ENCODE measurements at regions not wholly inside any gene's neighbourhood (a gene's known extent, or its start where the extent isn't known, plus 50 kb on each side); places are given as distances from the start of the nearest gene placed in this dataset.

GRCh38 chr2:145677371-145677770, 1157.5 kb upstream of the ZEB2 start:
- H2BK120ac ChIP-seq (ENCODE audit: low read depth, low read length, poor library complexity, severe bottlenecking): no peak overlapping the region
- no peaks in the 10 kb centered on the region for H3K4me1 Mint-ChIP-seq
- H2BK12ac ChIP-seq (ENCODE audit: insufficient read length, low read depth, low read length): no peak overlapping the region
- no peak overlapping the region for H4K8ac ChIP-seq (replicated peaks; ENCODE audit: insufficient read length, low read depth, low read length)
- no peaks in the 10 kb centered on the region for H3K4me1 ChIP-seq (ENCODE audit: insufficient read depth, low read length)
- no peaks in the 10 kb centered on the region for H4K20me1 ChIP-seq (ENCODE audit: control insufficient read depth, insufficient read depth, insufficient read length)
- no peak overlapping the region for H3K23ac ChIP-seq (ENCODE audit: insufficient read length, low read depth, low read length)
- no peak overlapping the region for H2BK20ac ChIP-seq (ENCODE audit: low read depth, low read length, poor library complexity, severe bottlenecking)
- H4K5ac ChIP-seq (ENCODE audit: insufficient read length, low read depth, low read length): no peak overlapping the region
- no peak overlapping the region for H2AFZ ChIP-seq (ENCODE audit: low read length)
- H4K91ac ChIP-seq (ENCODE audit: insufficient read length, low read depth, low read length): no peak overlapping the region
- H2AK5ac ChIP-seq (ENCODE audit: insufficient read length, low read length): no peak overlapping the region
- no peak overlapping the region for H3K9ac ChIP-seq (ENCODE audit: extremely low read depth, insufficient read length, low read length)
- no peak overlapping the region for H3K4ac ChIP-seq (ENCODE audit: low read depth, low read length)
- no peak overlapping the region for H3K14ac ChIP-seq (ENCODE audit: insufficient read depth, low read length)
- no peak for TF ChIP-seq CTCF (conservative IDR thresholded peaks at IDR 0.05)
- no peak overlapping the region for H3K4me2 ChIP-seq (ENCODE audit: insufficient read depth, insufficient read length, low read length)
- no peak overlapping the region for H3K18ac ChIP-seq (ENCODE audit: insufficient read length, low read depth, low read length)
- no peaks in the 10 kb centered on the region for H3K79me1 ChIP-seq (ENCODE audit: insufficient read depth, low read depth, low read length, poor library complexity, severe bottlenecking)
- no peaks in the 10 kb centered on the region for H3K36me3 Mint-ChIP-seq (ENCODE audit: insufficient read depth in 1 of 3, low read depth in 3 of 3)
- no peak overlapping the region for H3K56ac ChIP-seq (ENCODE audit: insufficient read length, low read depth, low read length)
- no peaks in the 10 kb centered on the region for H3K27me3 ChIP-seq (ENCODE audit: insufficient read depth, low read length)
- no peak overlapping the region for H3K27ac ChIP-seq (ENCODE audit: insufficient read length, low read depth, low read length)
- no peaks in the 10 kb centered on the region for H3K9me3 ChIP-seq (ENCODE audit: control insufficient read depth, low read depth, low read length)
- H3K79me2 ChIP-seq (ENCODE audit: insufficient read depth, low read length): no peaks in the 10 kb centered on the region
- no peak overlapping the region for H3K4me3 Mint-ChIP-seq
- DNase-seq: no peak
- no peak overlapping the region for H2BK5ac ChIP-seq (ENCODE audit: insufficient read length, low read length)
- no peak overlapping the region for H3T11ph ChIP-seq (ENCODE audit: low read length)
- no peaks in the 10 kb centered on the region for H3K9me3 Mint-ChIP-seq
- H2BK15ac ChIP-seq (ENCODE audit: low read depth, low read length): no peak overlapping the region
- peak overlapping the region in 1 of 3 experiments; percentile 34; a peak in 1 of 7 replicates for H3K27ac Mint-ChIP-seq
- no peaks in the 10 kb centered on the region for H3K27me3 Mint-ChIP-seq (ENCODE audit: low read depth)
- no peaks in the 10 kb centered on the region for H3K23me2 ChIP-seq (ENCODE audit: insufficient read length, low read depth, low read length, poor library complexity, severe bottlenecking)
- no CpG with 5 or more reads among the region's 2 CpGs for WGBS (ENCODE audit: extremely low coverage, insufficient read length, low lambda C conversion rate)
